Activated B cell treated with CpG ODN at 0.5 μM for 24 hours (primary cell): ENCODE measurements at regions not wholly inside any gene's neighbourhood (a gene's known extent, or its start where the extent isn't known, plus 50 kb on each side); places are given as distances from the start of the nearest gene placed in this dataset.

Experiments used
- ATAC-seq: fragments of 200-7000 bp; cut with Tn5 transposase; one replicate; pipeline ENCODE4 v1.10.0; 2021; ENCODE audit warnings: low read depth, mild to moderate bottlenecking, moderate library complexity
- CTCF ChIA-PET: fragments of 350-600 bp; sonication (Branson Sonifier 250); formaldehyde crosslinking; loops from one replicate; lab custom pipeline; 2021; ENCODE audit warnings: antibody characterized with exemption; lab: Charles Lee
- POLR2A ChIA-PET: fragments of 350-600 bp; sonication (Branson Sonifier 250); formaldehyde crosslinking; loops from one replicate; lab custom pipeline; 2021; ENCODE audit warnings: antibody characterized with exemption; lab: Charles Lee
- DNase-seq: peaks from one replicate; pipeline ENCODE4 v3.0.0; 2022
- H3K27ac Mint-ChIP-seq: one replicate; pipeline ENCODE4 v1.8.0; 2020; ENCODE audit warnings: mixed read lengths
- H3K27me3 Mint-ChIP-seq: one replicate; pipeline ENCODE4 v1.8.0; 2021; ENCODE audit warnings: mixed read lengths
- H3K36me3 Mint-ChIP-seq: one replicate; pipeline ENCODE4 v1.8.0; 2021; ENCODE audit warnings: low read depth, mixed read lengths
- H3K4me1 Mint-ChIP-seq: one replicate; pipeline ENCODE4 v1.8.0; 2021; ENCODE audit warnings: mixed read lengths
- H3K4me3 Mint-ChIP-seq: one replicate; pipeline ENCODE4 v1.8.0; 2020; ENCODE audit warnings: mild to moderate bottlenecking, mixed read lengths
- H3K9me3 Mint-ChIP-seq: one replicate; pipeline ENCODE4 v1.8.0; 2020; ENCODE audit warnings: mixed read lengths
- intact Hi-C: fragments of 100-400 bp; cut with micrococcal nuclease; formaldehyde crosslinking; loops from one replicate; pipeline ENCODE4 v1.15.1; 2024
- TF ChIP-seq, protein P1 (sequence below): fragments of 200-600 bp; IDR thresholded peaks from one replicate; pipeline ENCODE4 v1.8.0; 2022; ENCODE audit warnings: antibody characterized with exemption, mild to moderate bottlenecking

- no peaks in the 10 kb centered on the region for H3K4me1 Mint-ChIP-seq
- ATAC-seq = no peak
- H3K27me3 Mint-ChIP-seq = peaks cover 4% of the 10 kb centered on the region
- ChIA-PET CTCF (no interaction called here), POLR2A (no interaction called here)
- no peak for DNase-seq
- H3K27ac Mint-ChIP-seq = no peak overlapping the region
- intact Hi-C loops = no loop called here
- H3K4me3 Mint-ChIP-seq = no peak overlapping the region
- H3K36me3 Mint-ChIP-seq = no peaks in the 10 kb centered on the region
- H3K9me3 Mint-ChIP-seq = peaks cover 4% of the 10 kb centered on the region
- TF ChIP-seq, protein P1, sequence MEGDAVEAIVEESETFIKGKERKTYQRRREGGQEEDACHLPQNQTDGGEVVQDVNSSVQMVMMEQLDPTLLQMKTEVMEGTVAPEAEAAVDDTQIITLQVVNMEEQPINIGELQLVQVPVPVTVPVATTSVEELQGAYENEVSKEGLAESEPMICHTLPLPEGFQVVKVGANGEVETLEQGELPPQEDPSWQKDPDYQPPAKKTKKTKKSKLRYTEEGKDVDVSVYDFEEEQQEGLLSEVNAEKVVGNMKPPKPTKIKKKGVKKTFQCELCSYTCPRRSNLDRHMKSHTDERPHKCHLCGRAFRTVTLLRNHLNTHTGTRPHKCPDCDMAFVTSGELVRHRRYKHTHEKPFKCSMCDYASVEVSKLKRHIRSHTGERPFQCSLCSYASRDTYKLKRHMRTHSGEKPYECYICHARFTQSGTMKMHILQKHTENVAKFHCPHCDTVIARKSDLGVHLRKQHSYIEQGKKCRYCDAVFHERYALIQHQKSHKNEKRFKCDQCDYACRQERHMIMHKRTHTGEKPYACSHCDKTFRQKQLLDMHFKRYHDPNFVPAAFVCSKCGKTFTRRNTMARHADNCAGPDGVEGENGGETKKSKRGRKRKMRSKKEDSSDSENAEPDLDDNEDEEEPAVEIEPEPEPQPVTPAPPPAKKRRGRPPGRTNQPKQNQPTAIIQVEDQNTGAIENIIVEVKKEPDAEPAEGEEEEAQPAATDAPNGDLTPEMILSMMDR = no peak
These were observed 559.9 kb downstream of the PLPP3 start for GRCh38 chr1:56019472-56019871.

DNA sequence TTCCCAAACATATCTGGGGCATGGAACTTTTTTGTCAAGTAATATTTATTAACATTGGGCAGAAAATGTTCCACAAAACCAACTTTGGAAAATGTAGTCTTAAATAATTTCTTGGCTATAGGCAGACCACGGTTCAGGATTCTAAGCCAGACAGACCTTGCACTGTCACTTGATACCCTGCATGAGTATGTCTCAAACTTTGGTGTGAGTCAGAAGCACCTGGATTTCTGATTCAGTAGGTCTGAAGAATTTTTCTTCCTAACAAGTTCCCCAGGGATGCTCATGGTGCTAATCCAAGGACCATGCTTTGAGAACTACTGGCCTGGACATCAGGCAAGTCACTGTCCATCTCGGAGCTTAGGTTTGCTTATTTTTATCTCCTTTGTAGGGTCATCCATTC lies 562.0 kb downstream of the PLPP3 start:
- ATAC-seq = no peak
- intact Hi-C loops = no loop called here
- H3K9me3 Mint-ChIP-seq = peaks cover 7% of the 10 kb centered on the region
- TF ChIP-seq, protein P1 = no peak
- no peak overlapping the region for H3K4me3 Mint-ChIP-seq
- no peak overlapping the region for H3K27ac Mint-ChIP-seq
- no peak for DNase-seq
- H3K27me3 Mint-ChIP-seq = no peaks in the 10 kb centered on the region
- POLR2A ChIA-PET = no interaction called here
- CTCF ChIA-PET = no interaction called here
- H3K4me1 Mint-ChIP-seq = no peaks in the 10 kb centered on the region
- H3K36me3 Mint-ChIP-seq = no peaks in the 10 kb centered on the region

DNA sequence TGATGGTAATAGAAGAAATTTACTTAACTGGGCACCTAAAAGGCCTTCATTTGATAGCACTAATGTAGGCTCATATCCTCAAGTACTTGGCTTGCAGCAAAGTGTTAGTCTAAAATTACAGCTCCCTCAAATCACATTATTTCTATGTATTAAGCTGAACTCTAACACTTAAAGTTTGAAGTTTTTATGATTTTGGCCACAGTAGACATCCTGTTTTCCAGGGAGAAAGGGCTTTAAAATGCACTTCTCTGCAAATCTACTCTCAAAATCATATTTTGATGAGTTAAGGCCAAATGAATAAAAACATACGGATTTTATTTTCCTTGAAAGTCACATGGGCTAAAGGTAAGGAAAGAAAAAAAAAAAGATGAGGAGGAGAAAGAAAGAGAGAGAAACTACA lies 575.5 kb downstream of the PLPP3 start:
- peaks cover 11% of the 10 kb centered on the region for H3K4me1 Mint-ChIP-seq
- ChIA-PET CTCF (no interaction called here), POLR2A (no interaction called here)
- H3K27me3 Mint-ChIP-seq = no peaks in the 10 kb centered on the region
- H3K27ac Mint-ChIP-seq = no peak overlapping the region
- ATAC-seq (no peak), DNase-seq (no peak)
- intact Hi-C loops = no loop called here
- H3K9me3 Mint-ChIP-seq = peaks cover 1% of the 10 kb centered on the region
- H3K4me3 Mint-ChIP-seq = no peak overlapping the region
- TF ChIP-seq, protein P1 = no peak
- no peaks in the 10 kb centered on the region for H3K36me3 Mint-ChIP-seq

DNA sequence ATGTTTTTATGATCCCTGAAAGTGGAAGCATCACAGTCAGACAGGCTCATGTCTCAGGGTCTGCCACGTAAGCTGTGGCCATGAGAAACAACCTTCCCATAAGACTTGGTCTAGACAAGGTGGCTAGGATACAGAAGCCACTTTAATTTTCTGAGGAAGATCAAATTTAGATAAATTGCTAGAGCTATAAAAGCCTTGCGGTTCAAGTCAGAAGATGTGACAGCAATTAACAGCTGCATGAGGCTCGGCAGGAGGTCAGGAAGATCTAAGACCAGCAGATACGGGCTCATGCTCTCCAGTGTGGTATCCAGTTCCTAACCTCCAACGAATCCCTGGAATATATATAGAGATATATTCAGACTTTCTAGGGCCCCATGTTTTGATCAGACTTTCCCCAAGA lies 577.1 kb downstream of the PLPP3 start:
- DNase-seq = no peak
- Mint-ChIP-seq H3K9me3 (peaks cover 2% of the 10 kb centered on the region), H3K36me3 (no peaks in the 10 kb centered on the region), H3K4me1 (peaks cover 11% of the 10 kb centered on the region), H3K27me3 (no peaks in the 10 kb centered on the region), H3K4me3 (no peak overlapping the region), H3K27ac (no peak overlapping the region)
- ATAC-seq = no peak
- CTCF ChIA-PET = no interaction called here
- intact Hi-C loops = no loop called here
- TF ChIP-seq, protein P1 = no peak
- POLR2A ChIA-PET = no interaction called here

- DNase-seq = no peak
- H3K4me1 Mint-ChIP-seq = peaks cover 11% of the 10 kb centered on the region
- H3K27me3 Mint-ChIP-seq = no peaks in the 10 kb centered on the region
- peaks cover 6% of the 10 kb centered on the region for H3K9me3 Mint-ChIP-seq
- H3K4me3 Mint-ChIP-seq = no peak overlapping the region
- intact Hi-C loops = no loop called here
- POLR2A ChIA-PET = no interaction called here
- CTCF ChIA-PET = no interaction called here
- ATAC-seq = no peak
- TF ChIP-seq, protein P1 = no peak
- H3K27ac Mint-ChIP-seq = no peak overlapping the region
- no peaks in the 10 kb centered on the region for H3K36me3 Mint-ChIP-seq
These were observed 578.9 kb downstream of the PLPP3 start for GRCh38 chr1:56000424-56000823.
